ENCODE measurements at regions not wholly inside any gene's neighbourhood (a gene's known extent, or its start where the extent isn't known, plus 50 kb on each side); places are given as distances from the start of the nearest gene placed in this dataset.

- ATAC-seq (ENCODE audit: insufficient read depth, low read depth) (no peak), DNase-seq (no peak)
- Histone ChIP-seq H3K27me3 (ENCODE audit: insufficient read depth, low read length, poor library complexity) (no peaks in the 10 kb centered on the region), H3K27ac (ENCODE audit: low read length) (no peak overlapping the region), H3K9me3 (ENCODE audit: insufficient read depth, low read length, severe bottlenecking) (no peaks in the 10 kb centered on the region), H3K4me3 (ENCODE audit: low read depth in 1 of 2, low read length in 2 of 2) (no peak overlapping the region), H2AFZ (ENCODE audit: low read depth, low read length) (no peak overlapping the region), H3K4me1 (ENCODE audit: insufficient read depth, low read length) (no peaks in the 10 kb centered on the region), H3K4me2 (ENCODE audit: insufficient read depth, low read length) (no peak overlapping the region), H3K9ac (ENCODE audit: low read depth, low read length) (no peak overlapping the region), H4K20me1 (ENCODE audit: insufficient read depth, low read length) (no peaks in the 10 kb centered on the region), H3K36me3 (ENCODE audit: insufficient read depth, low read length) (no peaks in the 10 kb centered on the region), H3K79me2 (ENCODE audit: insufficient read depth, low read length) (no peaks in the 10 kb centered on the region)
- TF ChIP-seq CTCF (IDR thresholded peaks at IDR 0.05; ENCODE audit: borderline replicate concordance, extremely low read depth, low read length, poor library complexity, severe bottlenecking) (no peak), EZH2 (IDR thresholded peaks at IDR 0.05; ENCODE audit: borderline replicate concordance, low read depth, low read length, severe bottlenecking) (no peak)
Observed at GRCh38 chr4:182090186-182090585, 153.0 kb upstream of the TENM3 start.

DNA sequence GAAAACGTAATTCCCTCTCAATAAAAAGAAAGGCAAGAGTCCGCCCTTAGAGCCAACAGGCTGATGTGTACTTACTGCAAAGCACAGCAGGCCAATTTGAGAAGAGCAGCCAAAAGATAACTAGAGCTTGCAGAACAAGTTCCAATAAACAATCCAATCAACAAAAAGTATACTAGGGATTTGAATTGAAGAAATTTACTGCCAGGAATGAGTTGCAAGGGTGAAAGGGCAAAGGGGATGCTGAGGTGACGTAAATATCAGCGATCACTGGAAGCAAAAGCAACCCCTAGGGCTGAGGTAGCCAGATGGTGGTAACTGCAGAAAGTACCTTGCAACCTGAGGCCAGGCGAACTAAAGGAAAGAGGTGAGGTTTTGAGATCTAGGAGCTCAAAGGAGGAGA is 152.1 kb upstream of the TENM3 start:
- H3K4me2 ChIP-seq (ENCODE audit: insufficient read depth, low read length): no peak overlapping the region
- H4K20me1 ChIP-seq (ENCODE audit: insufficient read depth, low read length): no peaks in the 10 kb centered on the region
- no peaks in the 10 kb centered on the region for H3K36me3 ChIP-seq (ENCODE audit: insufficient read depth, low read length)
- H3K9ac ChIP-seq (ENCODE audit: low read depth, low read length): no peak overlapping the region
- ATAC-seq (ENCODE audit: insufficient read depth, low read depth): no peak
- no peaks in the 10 kb centered on the region for H3K79me2 ChIP-seq (ENCODE audit: insufficient read depth, low read length)
- no peak overlapping the region for H3K27ac ChIP-seq (ENCODE audit: low read length)
- H3K4me3 ChIP-seq (ENCODE audit: low read depth in 1 of 2, low read length in 2 of 2): no peak overlapping the region
- H3K4me1 ChIP-seq (ENCODE audit: insufficient read depth, low read length): no peaks in the 10 kb centered on the region
- H3K9me3 ChIP-seq (ENCODE audit: insufficient read depth, low read length, severe bottlenecking): no peaks in the 10 kb centered on the region
- H3K27me3 ChIP-seq (ENCODE audit: insufficient read depth, low read length, poor library complexity): no peaks in the 10 kb centered on the region
- H2AFZ ChIP-seq (ENCODE audit: low read depth, low read length): no peak overlapping the region
- no peak for TF ChIP-seq EZH2 (IDR thresholded peaks at IDR 0.05; ENCODE audit: borderline replicate concordance, low read depth, low read length, severe bottlenecking)
- no peak for TF ChIP-seq CTCF (IDR thresholded peaks at IDR 0.05; ENCODE audit: borderline replicate concordance, extremely low read depth, low read length, poor library complexity, severe bottlenecking)
- no peak for DNase-seq

GRCh38 chr4:182093431-182093831 is 149.8 kb upstream of the TENM3 start:
- H3K4me2 ChIP-seq (ENCODE audit: insufficient read depth, low read length): no peak overlapping the region
- H3K4me3 ChIP-seq (ENCODE audit: low read depth in 1 of 2, low read length in 2 of 2): no peak overlapping the region
- no peaks in the 10 kb centered on the region for H3K27me3 ChIP-seq (ENCODE audit: insufficient read depth, low read length, poor library complexity)
- no peaks in the 10 kb centered on the region for H3K79me2 ChIP-seq (ENCODE audit: insufficient read depth, low read length)
- H3K4me1 ChIP-seq (ENCODE audit: insufficient read depth, low read length): no peaks in the 10 kb centered on the region
- H4K20me1 ChIP-seq (ENCODE audit: insufficient read depth, low read length): no peaks in the 10 kb centered on the region
- TF ChIP-seq EZH2 (IDR thresholded peaks at IDR 0.05; ENCODE audit: borderline replicate concordance, low read depth, low read length, severe bottlenecking): no peak
- no peak for TF ChIP-seq CTCF (IDR thresholded peaks at IDR 0.05; ENCODE audit: borderline replicate concordance, extremely low read depth, low read length, poor library complexity, severe bottlenecking)
- ATAC-seq (ENCODE audit: insufficient read depth, low read depth): no peak
- no peak for DNase-seq
- no peak overlapping the region for H2AFZ ChIP-seq (ENCODE audit: low read depth, low read length)
- H3K9me3 ChIP-seq (ENCODE audit: insufficient read depth, low read length, severe bottlenecking): no peaks in the 10 kb centered on the region
- H3K9ac ChIP-seq (ENCODE audit: low read depth, low read length): no peak overlapping the region
- H3K27ac ChIP-seq (ENCODE audit: low read length): no peak overlapping the region
- no peaks in the 10 kb centered on the region for H3K36me3 ChIP-seq (ENCODE audit: insufficient read depth, low read length)

DNA sequence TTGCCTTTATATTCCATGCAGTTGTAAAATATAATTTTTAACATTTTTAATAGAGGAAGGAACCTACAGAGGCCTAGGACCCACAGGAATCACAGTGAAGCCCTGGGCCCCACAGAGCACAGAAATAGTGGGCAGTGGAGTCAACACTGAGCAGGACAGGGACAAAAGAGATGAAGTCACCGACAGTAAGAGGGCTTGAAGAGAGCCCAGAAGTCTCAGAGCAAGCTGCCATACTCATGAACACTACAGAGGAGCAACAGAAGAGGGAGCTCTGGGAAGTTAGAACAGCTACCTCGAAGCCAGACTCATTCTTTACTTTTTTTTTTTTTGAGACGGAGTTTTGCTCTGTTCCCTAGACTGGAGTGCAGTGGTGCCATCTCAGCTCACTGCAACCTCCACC is 149.3 kb upstream of the TENM3 start:
- TF ChIP-seq EZH2 (IDR thresholded peaks at IDR 0.05; ENCODE audit: borderline replicate concordance, low read depth, low read length, severe bottlenecking): no peak
- no peak for TF ChIP-seq CTCF (IDR thresholded peaks at IDR 0.05; ENCODE audit: borderline replicate concordance, extremely low read depth, low read length, poor library complexity, severe bottlenecking)
- no peak overlapping the region for H3K9ac ChIP-seq (ENCODE audit: low read depth, low read length)
- ATAC-seq (ENCODE audit: insufficient read depth, low read depth) (no peak), DNase-seq (no peak)
- no peak overlapping the region for H2AFZ ChIP-seq (ENCODE audit: low read depth, low read length)
- no peaks in the 10 kb centered on the region for H4K20me1 ChIP-seq (ENCODE audit: insufficient read depth, low read length)
- no peaks in the 10 kb centered on the region for H3K4me1 ChIP-seq (ENCODE audit: insufficient read depth, low read length)
- no peaks in the 10 kb centered on the region for H3K79me2 ChIP-seq (ENCODE audit: insufficient read depth, low read length)
- H3K27me3 ChIP-seq (ENCODE audit: insufficient read depth, low read length, poor library complexity): no peaks in the 10 kb centered on the region
- no peak overlapping the region for H3K4me2 ChIP-seq (ENCODE audit: insufficient read depth, low read length)
- H3K9me3 ChIP-seq (ENCODE audit: insufficient read depth, low read length, severe bottlenecking): no peaks in the 10 kb centered on the region
- H3K4me3 ChIP-seq (ENCODE audit: low read depth in 1 of 2, low read length in 2 of 2): no peak overlapping the region
- H3K27ac ChIP-seq (ENCODE audit: low read length): no peak overlapping the region
- H3K36me3 ChIP-seq (ENCODE audit: insufficient read depth, low read length): no peaks in the 10 kb centered on the region
